ENCODE measurements at regions not wholly inside any gene's neighbourhood (a gene's known extent, or its start where the extent isn't known, plus 50 kb on each side); places are given as distances from the start of the nearest gene placed in this dataset.

GRCh38 chr9:33677506-33677809 lies 117.9 kb upstream of the PRSS3 start:
- peak overlapping the region; percentile 81 to 84 for H3K27ac ChIP-seq
- TF ChIP-seq POLR2AphosphoS5 (IDR thresholded peaks at IDR 0.05) = no peak
- no peak for TF ChIP-seq CTCF (IDR thresholded peaks at IDR 0.05)
- no peak for TF ChIP-seq POLR2A (IDR thresholded peaks at IDR 0.05)
- WGBS = 40% methylated on average over 3 of the region's 3 CpGs

GRCh38 chr9:33677961-33678360 lies 117.4 kb upstream of the PRSS3 start:
- intact Hi-C loops (cut with DNase I) = no loop called here
- no peaks in the 10 kb centered on the region for H3K36me3 ChIP-seq
- H3K27ac ChIP-seq = no peak overlapping the region
- no peak overlapping the region for H3K4me3 ChIP-seq
- no peak for DNase-seq (ENCODE audit: low spot score)
- TF ChIP-seq POLR2AphosphoS5 (IDR thresholded peaks at IDR 0.05) = no peak
- TF ChIP-seq POLR2A (IDR thresholded peaks at IDR 0.05) = no peak
- TF ChIP-seq CTCF (IDR thresholded peaks at IDR 0.05) = no peak
- no peaks in the 10 kb centered on the region for H3K4me1 ChIP-seq (replicated peaks)
- no peaks in the 10 kb centered on the region for H3K27me3 ChIP-seq (replicated peaks; ENCODE audit: insufficient read depth)
- 71% methylated on average over 3 of the region's 3 CpGs for WGBS
- no peaks in the 10 kb centered on the region for H3K9me3 ChIP-seq

More at GRCh38 chr9:33677506-33677809, 117.9 kb upstream of the PRSS3 start:
- Histone ChIP-seq H3K27me3 (replicated peaks; ENCODE audit: insufficient read depth) (no peaks in the 10 kb centered on the region), H3K4me3 (peak overlapping the region; percentile 46 to 56), H3K9me3 (no peaks in the 10 kb centered on the region), H3K36me3 (no peaks in the 10 kb centered on the region), H3K4me1 (replicated peaks) (no peaks in the 10 kb centered on the region)
- intact Hi-C loops (cut with DNase I) = no loop called here
- DNase-seq (ENCODE audit: low spot score) = no peak

- intact Hi-C loops (cut with DNase I) = no loop called here
- WGBS = 92% methylated on average over 3 of the region's 3 CpGs
- Histone ChIP-seq H3K27me3 (replicated peaks; ENCODE audit: insufficient read depth) (no peaks in the 10 kb centered on the region), H3K27ac (no peak overlapping the region), H3K9me3 (no peaks in the 10 kb centered on the region), H3K4me1 (replicated peaks) (no peaks in the 10 kb centered on the region), H3K4me3 (no peak overlapping the region), H3K36me3 (no peaks in the 10 kb centered on the region)
- DNase-seq (ENCODE audit: low spot score) = no peak
- TF ChIP-seq CTCF (IDR thresholded peaks at IDR 0.05) (no peak), POLR2A (IDR thresholded peaks at IDR 0.05) (no peak), POLR2AphosphoS5 (IDR thresholded peaks at IDR 0.05) (no peak)
Observed at GRCh38 chr9:33682551-33682950, 112.8 kb upstream of the PRSS3 start.

GRCh38 chr9:33684831-33685230 lies 110.5 kb upstream of the PRSS3 start:
- no peak for DNase-seq (ENCODE audit: low spot score)
- intact Hi-C loops (cut with DNase I) = no loop called here
- no peak for TF ChIP-seq POLR2AphosphoS5 (IDR thresholded peaks at IDR 0.05)
- TF ChIP-seq CTCF (IDR thresholded peaks at IDR 0.05) = no peak
- TF ChIP-seq POLR2A (IDR thresholded peaks at IDR 0.05) = no peak
- Histone ChIP-seq H3K4me1 (replicated peaks) (no peaks in the 10 kb centered on the region), H3K27me3 (replicated peaks; ENCODE audit: insufficient read depth) (no peaks in the 10 kb centered on the region), H3K4me3 (no peak overlapping the region), H3K27ac (no peak overlapping the region), H3K9me3 (no peaks in the 10 kb centered on the region), H3K36me3 (no peaks in the 10 kb centered on the region)

- H3K27me3 ChIP-seq (replicated peaks; ENCODE audit: insufficient read depth) = no peaks in the 10 kb centered on the region
- DNase-seq (ENCODE audit: low spot score) = no peak
- no peak overlapping the region for H3K4me3 ChIP-seq
- intact Hi-C loops (cut with DNase I) = no loop called here
- no peak for TF ChIP-seq POLR2A (IDR thresholded peaks at IDR 0.05)
- no peak for TF ChIP-seq POLR2AphosphoS5 (IDR thresholded peaks at IDR 0.05)
- no peak for TF ChIP-seq CTCF (IDR thresholded peaks at IDR 0.05)
- 77% methylated on average over 4 of the region's 4 CpGs for WGBS
- no peak overlapping the region for H3K27ac ChIP-seq
- H3K36me3 ChIP-seq = no peaks in the 10 kb centered on the region
- H3K4me1 ChIP-seq (replicated peaks) = no peaks in the 10 kb centered on the region
- H3K9me3 ChIP-seq = no peaks in the 10 kb centered on the region
Observed at GRCh38 chr9:33686942-33687341, 108.4 kb upstream of the PRSS3 start.
